Transverse colon (tissue), 4 donors: ENCODE measurements at regions not wholly inside any gene's neighbourhood (a gene's known extent, or its start where the extent isn't known, plus 50 kb on each side); places are given as distances from the start of the nearest gene placed in this dataset.

Experiments used
- DNase-seq: peaks from one replicate; pipeline ENCODE4 v3.0.0-alpha.2; 2019
- H3K27ac ChIP-seq, 4 donors: fragments of 200-600 bp; sonication (generic); 2 replicates each; pipeline ENCODE4 v1.5.1; 2016 to 2018; ENCODE audit warnings: inconsistent platforms in 4 of 4
- H3K27me3 ChIP-seq: fragments of 200-600 bp; sonication (generic); 2 replicates; pipeline ENCODE4 v1.5.1; 2017; ENCODE audit warnings: inconsistent platforms
- H3K36me3 ChIP-seq, 4 donors: fragments of 200-600 bp; sonication (generic); 2 replicates each; pipeline ENCODE4 v1.5.1; 2017 to 2019; ENCODE audit warnings: inconsistent platforms in 4 of 4
- H3K4me1 ChIP-seq, 4 donors: fragments of 200-600 bp; sonication (generic); 2 replicates each; pipeline ENCODE4 v1.5.1; 2017 to 2020; ENCODE audit warnings: inconsistent platforms in 4 of 4
- H3K4me3 ChIP-seq, 4 donors: fragments of 200-600 bp; sonication (generic); 1 replicate in 1 of 4; 2 replicates in 3 of 4; pipeline versions ENCODE4 v1.5.1 to v1.6.1; 2017 to 2019; ENCODE audit warnings: inconsistent platforms in 4 of 4
- H3K9me3 ChIP-seq, 2 donors: fragments of 200-600 bp; sonication (generic); 2 replicates each; pipeline ENCODE4 v1.5.1; 2017 to 2019; ENCODE audit warnings: inconsistent platforms in 2 of 2
- EP300 ChIP-seq: sonication (generic); formaldehyde crosslinking; IDR thresholded peaks from one replicate; pipeline ENCODE4 v1.6.1; 2017; ENCODE audit warnings: antibody characterized with exemption, low read depth
- POLR2A ChIP-seq: fragments of 450-650 bp; IDR thresholded peaks from one replicate; pipeline ENCODE4 v1.6.1; 2016; ENCODE audit warnings: antibody characterized with exemption, mild to moderate bottlenecking, moderate library complexity
- POLR2AphosphoS5 ChIP-seq, 3 donors: sonication (generic); formaldehyde crosslinking; IDR thresholded peaks; one replicate each; pipeline ENCODE4 v1.6.1; 2016; ENCODE audit warnings: antibody characterized with exemption in 3 of 3
- WGBS, 2 donors: methylation state at CpG; one replicate each; pipeline ENCODE4 v1.1.5; 2018; ENCODE audit warnings: low coverage in 1 of 2; 5-methylcytosine and 5-hydroxymethylcytosine counted together
- in situ Hi-C, 4 donors: fragments of 200-750 bp; cut with MboI; loops; one replicate each; pipeline versions ENCODE4 v1.15.0 to v1.15.1; 2017; ENCODE audit warnings: low sequenced_read_pairs in 3 of 4, low pct_ligation_motif_present in 1 of 4, low pct_unique_long_range_greater_than_20kb in 1 of 4
- intact Hi-C: fragments of 100-400 bp; cut with DNase I; formaldehyde crosslinking; loops from one replicate; pipeline ENCODE4 v1.15.1; 2023; ENCODE audit warnings: low total_unique reads
- TF ChIP-seq, protein P1 (sequence below), 5 experiments: fragments of 200-600 bp in 3 of 5; fragments of 450-650 bp in 2 of 5; sonication (generic) in 3 of 5; IDR thresholded peaks; 1 replicate in 2 of 5; 2 replicates in 3 of 5; pipeline ENCODE4 v1.5.1; 2016 to 2017; ENCODE audit warnings: antibody characterized with exemption in 5 of 5, inconsistent platforms in 3 of 5, mild to moderate bottlenecking in 2 of 5, moderate library complexity in 1 of 5

DNA sequence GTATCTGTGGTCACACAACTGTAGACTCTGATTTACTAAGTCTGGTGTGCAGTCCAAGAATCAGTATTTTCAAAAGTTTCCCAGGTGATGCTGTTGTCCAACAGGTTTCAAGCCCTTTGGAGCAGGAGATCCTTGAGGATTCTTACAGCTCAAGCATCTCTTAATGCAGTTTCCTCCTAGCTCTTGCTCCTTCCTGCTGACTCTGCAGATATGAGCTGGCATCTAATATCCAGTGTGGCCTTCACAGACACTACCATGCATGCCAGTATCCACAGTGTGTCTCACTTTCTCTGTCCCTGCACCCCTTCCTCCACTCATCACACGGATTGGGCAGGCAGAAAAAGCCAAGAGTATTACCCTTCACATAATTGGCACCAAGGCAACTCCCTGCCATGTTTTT, 182.2 kb upstream of the TNC start:
- 91% methylated on average over 1 of the region's 1 CpG; no CpG with 5 or more reads in 1 of the 2 donors for WGBS, 2 donors
- Histone ChIP-seq H3K36me3 (no peaks in the 10 kb centered on the region), H3K4me1 (peaks cover 0 to 20% (median 5%) of the 10 kb centered on the region in 4 donors), H3K4me3 (no peak overlapping the region), H3K27me3 (no peaks in the 10 kb centered on the region), H3K27ac (no peak overlapping the region), H3K9me3 (no peaks in the 10 kb centered on the region)
- TF ChIP-seq, protein P1, sequence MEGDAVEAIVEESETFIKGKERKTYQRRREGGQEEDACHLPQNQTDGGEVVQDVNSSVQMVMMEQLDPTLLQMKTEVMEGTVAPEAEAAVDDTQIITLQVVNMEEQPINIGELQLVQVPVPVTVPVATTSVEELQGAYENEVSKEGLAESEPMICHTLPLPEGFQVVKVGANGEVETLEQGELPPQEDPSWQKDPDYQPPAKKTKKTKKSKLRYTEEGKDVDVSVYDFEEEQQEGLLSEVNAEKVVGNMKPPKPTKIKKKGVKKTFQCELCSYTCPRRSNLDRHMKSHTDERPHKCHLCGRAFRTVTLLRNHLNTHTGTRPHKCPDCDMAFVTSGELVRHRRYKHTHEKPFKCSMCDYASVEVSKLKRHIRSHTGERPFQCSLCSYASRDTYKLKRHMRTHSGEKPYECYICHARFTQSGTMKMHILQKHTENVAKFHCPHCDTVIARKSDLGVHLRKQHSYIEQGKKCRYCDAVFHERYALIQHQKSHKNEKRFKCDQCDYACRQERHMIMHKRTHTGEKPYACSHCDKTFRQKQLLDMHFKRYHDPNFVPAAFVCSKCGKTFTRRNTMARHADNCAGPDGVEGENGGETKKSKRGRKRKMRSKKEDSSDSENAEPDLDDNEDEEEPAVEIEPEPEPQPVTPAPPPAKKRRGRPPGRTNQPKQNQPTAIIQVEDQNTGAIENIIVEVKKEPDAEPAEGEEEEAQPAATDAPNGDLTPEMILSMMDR (IDR thresholded peaks at IDR 0.05), result no peak
- TF ChIP-seq POLR2A (no peak), EP300 (no peak), POLR2AphosphoS5 (IDR thresholded peaks at IDR 0.05) (no peak)
- intact Hi-C loops, result no loop called here
- DNase-seq, result no peak
- in situ Hi-C loops, result no loop called here

DNA sequence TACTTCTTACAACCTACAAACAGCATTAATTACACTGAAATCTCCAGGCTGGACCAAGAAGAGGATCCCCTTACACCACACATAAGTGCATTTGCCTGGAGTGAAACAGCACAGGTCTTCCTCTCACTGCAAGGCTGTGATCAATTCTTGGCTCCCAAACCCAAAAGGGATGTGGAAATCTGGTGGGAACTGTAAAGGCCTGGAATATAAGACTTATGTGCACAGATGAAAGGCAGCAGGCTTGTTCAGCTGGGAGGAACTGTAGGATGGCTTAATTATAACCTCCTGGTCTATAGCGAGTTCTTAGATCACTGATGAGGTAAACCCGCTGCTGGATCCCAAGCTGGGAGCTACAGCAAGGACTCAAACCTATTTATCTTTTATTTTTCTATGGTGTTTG, 182.9 kb upstream of the TNC start:
- WGBS, 2 donors, result 87% methylated on average over 2 of the region's 2 CpGs; no CpG with 5 or more reads in 1 of the 2 donors
- no peak for DNase-seq

GRCh38 chr9:115301581-115301980, 183.6 kb upstream of the TNC start:
- Histone ChIP-seq H3K27ac (no peak overlapping the region), H3K4me1 (peaks cover 0 to 6% (median 2%) of the 10 kb centered on the region in 4 donors), H3K36me3 (no peaks in the 10 kb centered on the region), H3K27me3 (no peaks in the 10 kb centered on the region), H3K4me3 (no peak overlapping the region), H3K9me3 (no peaks in the 10 kb centered on the region)
- TF ChIP-seq EP300, result no peak
- no peak for TF ChIP-seq POLR2A
- TF ChIP-seq POLR2AphosphoS5 (IDR thresholded peaks at IDR 0.05), result no peak
- TF ChIP-seq, protein P1 (IDR thresholded peaks at IDR 0.05), result no peak
- WGBS, 2 donors, result 83 to 88% methylated on average over 5 of the region's 5 CpGs
- in situ Hi-C loops, result no loop called here
- no peak for DNase-seq
- intact Hi-C loops, result no loop called here

More for the DNA sequence above, 182.9 kb upstream of the TNC start:
- TF ChIP-seq POLR2A, result no peak
- TF ChIP-seq, protein P1 (IDR thresholded peaks at IDR 0.05), result no peak
- Histone ChIP-seq H3K36me3 (no peaks in the 10 kb centered on the region), H3K9me3 (no peaks in the 10 kb centered on the region), H3K4me1 (peaks cover 0 to 12% (median 5%) of the 10 kb centered on the region in 4 donors), H3K27ac (no peak overlapping the region), H3K27me3 (no peaks in the 10 kb centered on the region), H3K4me3 (no peak overlapping the region)
- in situ Hi-C loops, result no loop called here
- intact Hi-C loops, result no loop called here

GRCh38 chr9:115305543-115305942, 187.6 kb upstream of the TNC start:
- Histone ChIP-seq H3K9me3 (no peaks in the 10 kb centered on the region), H3K4me1 (no peaks in the 10 kb centered on the region), H3K4me3 (no peak overlapping the region), H3K27me3 (no peaks in the 10 kb centered on the region), H3K27ac (no peak overlapping the region), H3K36me3 (no peaks in the 10 kb centered on the region)
- in situ Hi-C loops (no loop called here), intact Hi-C loops (no loop called here)
- TF ChIP-seq POLR2A, result no peak
- 45 to 79% methylated on average over 3 of the region's 3 CpGs for WGBS, 2 donors
- no peak for DNase-seq

DNA sequence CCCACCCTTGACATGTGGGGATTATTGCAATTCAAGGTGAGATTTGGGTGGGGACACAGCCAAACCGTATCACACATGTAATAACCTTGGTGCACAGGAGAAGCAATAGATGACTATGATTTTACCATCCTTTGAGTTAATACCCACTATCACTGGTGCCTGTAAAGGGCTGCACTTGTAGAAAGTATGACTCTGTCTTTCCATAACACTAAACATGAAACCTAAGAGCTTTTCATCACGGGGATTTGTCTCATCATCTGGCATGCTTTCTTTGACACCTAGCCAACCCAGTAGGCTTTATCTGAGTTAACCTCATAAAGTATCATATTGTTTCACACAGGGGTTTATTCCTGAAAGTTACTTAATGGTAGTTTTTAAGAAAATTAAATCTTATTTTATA, 188.9 kb upstream of the TNC start:
- Histone ChIP-seq H3K4me1 (no peaks in the 10 kb centered on the region), H3K4me3 (no peak overlapping the region), H3K9me3 (no peaks in the 10 kb centered on the region), H3K27ac (no peak overlapping the region), H3K36me3 (no peaks in the 10 kb centered on the region), H3K27me3 (no peaks in the 10 kb centered on the region)
- in situ Hi-C loops, result no loop called here
- 59 to 80% methylated on average over 1 to 2 of the region's 2 CpGs for WGBS, 2 donors
- DNase-seq, result no peak
- intact Hi-C loops, result no loop called here
- TF ChIP-seq, protein P1 (IDR thresholded peaks at IDR 0.05), result no peak
- TF ChIP-seq POLR2AphosphoS5 (IDR thresholded peaks at IDR 0.05), result no peak
- no peak for TF ChIP-seq POLR2A
- no peak for TF ChIP-seq EP300
